ENCODE measurements at regions not wholly inside any gene's neighbourhood (a gene's known extent, or its start where the extent isn't known, plus 50 kb on each side); places are given as distances from the start of the nearest gene placed in this dataset.
"Not testable (repeated sequence)": the region's sequence is repeated elsewhere in the genome, so short reads cannot be mapped to it uniquely, and the experiment has no call there.

DNA sequence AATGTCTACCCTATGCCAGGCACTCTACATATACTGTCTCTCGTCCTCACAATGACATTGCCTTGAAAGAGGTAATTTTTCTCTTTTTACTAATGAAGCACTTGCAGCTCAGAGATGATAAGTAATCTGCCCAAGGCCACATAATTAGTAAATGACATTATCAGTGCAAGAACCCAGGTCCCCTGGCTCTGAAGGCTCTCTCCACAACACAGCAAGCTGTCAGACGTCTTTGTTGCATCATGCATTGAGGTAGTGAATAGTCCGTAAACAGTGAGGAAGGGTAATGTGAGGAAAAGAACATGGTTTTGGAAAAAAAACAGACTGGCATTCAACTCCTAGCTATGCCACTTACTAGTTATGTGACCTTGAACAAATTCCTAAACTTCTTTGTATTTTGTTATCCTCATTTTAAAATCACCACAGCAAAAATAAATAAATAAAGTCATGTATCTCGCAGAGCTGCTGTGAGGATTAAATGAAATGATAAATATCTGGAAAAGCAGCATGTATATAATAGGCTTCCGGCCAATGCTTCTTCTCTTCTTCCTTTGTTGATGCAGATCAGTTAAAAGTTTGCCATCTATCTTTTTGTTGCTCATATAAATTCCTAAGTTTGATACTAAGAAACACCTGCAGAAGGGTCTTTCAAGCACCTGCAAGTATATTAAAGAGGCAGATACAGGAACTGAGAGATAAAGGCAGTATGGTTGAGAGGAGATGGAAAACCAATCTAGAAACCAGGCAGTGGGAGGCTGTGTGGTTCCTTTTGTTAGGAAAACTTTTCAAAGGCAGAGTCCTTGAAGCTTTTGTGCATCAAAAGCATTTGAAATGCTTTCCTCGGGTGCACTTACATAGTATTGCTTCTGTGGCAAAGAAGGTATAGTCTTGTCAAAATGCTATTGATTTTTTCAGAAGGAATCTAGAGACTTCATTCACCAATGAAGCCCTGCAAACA is 82.8 kb downstream of the BTG1 start:
- in situ Hi-C loops (cut with MboI; ENCODE audit: low sequenced_read_pairs): no loop called here

- in situ Hi-C loops (cut with MboI; ENCODE audit: low sequenced_read_pairs): no loop called here
Observed at GRCh38 chr12:92061061-92061460, 84.6 kb downstream of the BTG1 start.

GRCh38 chr12:92059960-92060359 is 85.7 kb downstream of the BTG1 start:
- in situ Hi-C loops (cut with MboI; ENCODE audit: low sequenced_read_pairs): no loop called here

- in situ Hi-C loops (cut with MboI; ENCODE audit: low sequenced_read_pairs): no loop called here
Observed at GRCh38 chr12:92058664-92059063, 87.0 kb downstream of the BTG1 start.

DNA sequence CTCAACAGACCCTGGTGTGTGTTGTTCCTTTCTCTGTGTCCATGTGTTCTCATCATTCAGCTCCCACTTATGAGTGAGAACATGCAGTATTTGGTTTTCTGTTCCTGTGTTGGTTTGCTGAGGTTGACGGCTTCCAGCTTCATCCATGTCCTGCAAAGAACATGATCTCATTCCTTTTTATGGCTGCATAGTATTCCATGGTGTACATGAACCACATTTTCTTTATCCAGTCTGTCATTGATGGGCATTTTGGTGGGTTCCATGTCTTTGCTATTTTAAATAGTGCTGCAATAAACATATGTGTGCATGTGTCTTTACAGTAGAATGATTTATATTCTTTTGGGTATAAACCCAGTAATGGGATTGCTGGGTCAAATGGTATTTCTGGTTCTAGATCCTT is 88.9 kb downstream of the BTG1 start:
- in situ Hi-C loops (cut with MboI; ENCODE audit: low sequenced_read_pairs): not testable (repeated sequence)

DNA sequence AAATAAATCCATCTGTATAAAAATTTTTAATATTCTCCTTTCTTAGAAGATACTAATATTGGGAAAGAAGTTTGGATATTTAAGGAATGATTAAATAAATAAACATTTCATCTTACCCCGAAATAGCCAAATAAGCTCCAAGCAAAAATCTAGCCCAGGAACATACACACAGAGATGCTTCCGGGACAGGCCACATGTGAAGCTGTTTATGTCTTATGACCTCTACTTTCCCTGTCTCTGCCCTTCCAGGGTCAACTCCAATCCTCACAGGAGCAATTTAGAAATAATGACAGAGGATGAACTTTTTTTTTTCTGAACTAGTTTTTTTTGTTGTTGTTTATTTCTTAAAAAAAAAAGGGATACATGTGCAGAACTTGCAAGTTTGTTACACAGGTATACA is 89.4 kb downstream of the BTG1 start:
- in situ Hi-C loops (cut with MboI; ENCODE audit: low sequenced_read_pairs): no loop called here

GRCh38 chr12:92055877-92056276 is 89.8 kb downstream of the BTG1 start:
- in situ Hi-C loops (cut with MboI; ENCODE audit: low sequenced_read_pairs): no loop called here

GRCh38 chr12:92051441-92051840 is 94.2 kb downstream of the BTG1 start:
- in situ Hi-C loops (cut with MboI; ENCODE audit: low sequenced_read_pairs): no loop called here

DNA sequence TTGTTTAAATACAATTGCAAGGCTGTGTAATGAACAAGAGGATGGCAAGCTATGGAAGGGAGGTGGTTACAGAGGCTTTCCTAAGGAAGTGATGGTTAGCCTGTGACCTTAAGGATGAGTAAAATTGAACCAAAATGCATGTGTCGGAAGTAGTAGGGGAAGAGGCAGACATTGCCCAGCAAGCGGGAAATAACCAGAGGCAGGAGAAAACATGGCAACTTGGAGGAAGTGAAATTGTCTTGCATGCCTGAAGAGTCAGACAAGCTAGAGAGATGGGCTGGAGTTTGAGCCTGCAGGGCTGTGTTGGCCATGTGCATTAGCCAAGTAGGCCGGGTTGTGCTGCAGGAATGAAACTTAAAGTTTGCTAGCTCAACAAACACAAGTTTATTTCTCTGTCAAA is 96.2 kb downstream of the BTG1 start:
- in situ Hi-C loops (cut with MboI; ENCODE audit: low sequenced_read_pairs): no loop called here

DNA sequence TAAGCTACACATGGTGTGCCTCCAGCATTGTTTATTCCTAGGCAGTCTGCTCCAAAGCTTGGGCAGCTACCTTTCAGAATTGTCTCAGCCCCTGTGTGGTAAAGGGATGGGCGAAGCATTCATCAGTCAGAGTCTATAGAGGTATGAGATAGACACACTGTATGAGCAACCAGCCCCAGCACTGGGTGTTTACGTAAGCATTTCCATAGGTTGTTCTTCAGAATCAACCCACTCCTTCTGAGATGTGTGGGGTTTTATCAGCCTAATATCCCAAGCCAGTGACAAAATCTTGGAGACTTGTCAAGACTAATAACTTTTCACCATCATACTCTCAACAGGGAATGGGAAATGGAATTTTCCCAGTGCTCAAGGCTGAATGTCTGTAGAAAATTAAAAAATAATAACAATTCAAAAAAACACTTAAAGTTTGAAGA is 98.2 kb downstream of the BTG1 start:
- in situ Hi-C loops (cut with MboI; ENCODE audit: low sequenced_read_pairs): no loop called here

DNA sequence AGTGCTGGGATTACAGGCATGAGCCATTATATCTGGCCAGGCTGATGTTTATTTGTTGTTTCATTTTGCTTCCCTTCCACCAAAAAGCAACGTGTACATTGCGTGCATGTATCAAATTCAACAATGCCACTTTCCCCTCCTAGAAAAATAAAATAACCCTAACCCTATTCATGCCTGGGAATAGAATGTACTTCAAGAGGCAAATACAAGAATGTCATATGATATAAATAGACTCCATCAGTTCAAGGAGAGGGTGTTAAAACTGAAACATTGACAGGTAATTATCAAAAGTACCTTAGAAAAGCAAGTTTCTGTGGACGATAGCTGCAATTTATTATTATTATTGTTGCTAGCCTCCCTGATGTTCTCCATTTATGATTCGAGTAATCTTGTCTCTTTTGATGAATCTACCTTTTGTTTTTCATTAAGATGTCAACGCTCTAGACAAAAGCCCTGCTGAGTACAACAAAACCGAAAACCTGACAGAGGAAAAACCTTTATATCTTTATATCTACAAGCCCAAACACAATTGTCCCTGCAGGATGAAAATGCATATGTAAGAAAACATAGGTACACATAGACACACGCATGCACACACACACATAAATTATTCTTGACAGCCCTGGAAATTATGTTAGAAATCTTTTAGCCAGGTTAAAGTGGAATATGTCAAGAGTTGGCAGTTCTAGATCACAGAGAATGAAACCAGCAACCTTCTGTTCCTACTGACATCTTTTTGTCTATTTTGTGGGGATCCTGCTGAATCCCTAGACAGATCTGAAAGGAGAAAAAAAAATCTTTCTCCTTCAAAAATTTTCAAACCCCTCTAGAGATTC is 98.9 kb downstream of the BTG1 start:
- in situ Hi-C loops (cut with MboI; ENCODE audit: low sequenced_read_pairs): no loop called here

DNA sequence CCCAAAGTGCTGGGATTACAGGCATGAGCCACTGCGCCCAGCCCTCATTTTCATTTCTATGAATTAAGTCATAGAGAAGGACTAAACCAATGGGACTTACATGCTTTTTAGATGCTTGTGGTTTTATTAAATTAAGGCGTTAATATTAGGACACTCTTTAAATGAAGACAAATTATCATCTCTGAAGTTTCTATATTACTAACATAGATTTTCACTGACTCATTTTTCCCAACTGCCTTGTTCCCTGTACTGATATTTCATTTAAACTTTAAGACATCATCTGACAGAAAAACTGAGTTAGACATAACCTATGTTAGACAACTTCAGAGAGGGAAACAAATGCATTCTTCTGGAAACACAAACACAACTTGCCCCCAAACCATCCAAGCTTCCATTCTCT is 99.8 kb downstream of the BTG1 start:
- in situ Hi-C loops (cut with MboI; ENCODE audit: low sequenced_read_pairs): no loop called here

DNA sequence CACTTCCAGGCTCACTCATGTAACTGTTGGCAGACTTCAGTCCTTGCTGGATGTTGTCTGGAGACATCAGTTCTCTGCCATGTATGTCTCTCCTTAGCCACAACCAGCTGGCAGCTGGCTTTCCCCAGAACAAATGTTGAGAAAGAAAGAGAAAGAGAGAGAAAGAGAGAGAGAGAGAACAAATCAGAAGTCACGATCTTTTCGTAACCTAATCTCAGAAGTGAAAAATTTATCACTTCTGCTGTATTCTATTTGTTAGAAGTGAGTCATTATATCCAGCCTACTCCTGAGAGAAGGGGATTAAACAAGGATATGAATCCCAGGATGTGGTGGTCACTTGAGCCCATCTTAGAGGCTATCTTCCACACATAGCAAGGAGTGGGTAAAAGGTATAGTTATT is 101.2 kb downstream of the BTG1 start:
- in situ Hi-C loops (cut with MboI; ENCODE audit: low sequenced_read_pairs): no loop called here

GRCh38 chr12:92042791-92043531 is 102.7 kb downstream of the BTG1 start:
- in situ Hi-C loops (cut with MboI; ENCODE audit: low sequenced_read_pairs): no loop called here

DNA sequence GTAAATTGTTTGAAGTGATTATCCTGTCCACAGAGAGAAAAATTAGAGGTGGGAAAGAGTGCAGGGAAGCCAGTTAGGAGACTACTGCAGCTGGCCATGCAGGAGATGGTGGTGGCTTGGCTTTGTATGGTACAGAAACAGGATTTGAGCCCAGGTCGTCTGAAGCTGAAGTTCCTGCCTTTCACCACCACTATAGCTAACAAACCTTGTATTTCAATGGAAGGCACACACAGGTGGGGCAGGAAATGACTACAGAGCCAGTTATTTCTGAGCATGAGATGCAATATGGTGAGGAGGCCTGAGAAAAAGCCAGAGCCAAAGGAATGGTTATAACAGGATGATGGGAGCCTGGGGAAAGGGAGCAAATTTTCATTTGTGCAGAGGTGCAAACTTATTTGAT is 103.9 kb downstream of the BTG1 start:
- in situ Hi-C loops (cut with MboI; ENCODE audit: low sequenced_read_pairs): no loop called here

DNA sequence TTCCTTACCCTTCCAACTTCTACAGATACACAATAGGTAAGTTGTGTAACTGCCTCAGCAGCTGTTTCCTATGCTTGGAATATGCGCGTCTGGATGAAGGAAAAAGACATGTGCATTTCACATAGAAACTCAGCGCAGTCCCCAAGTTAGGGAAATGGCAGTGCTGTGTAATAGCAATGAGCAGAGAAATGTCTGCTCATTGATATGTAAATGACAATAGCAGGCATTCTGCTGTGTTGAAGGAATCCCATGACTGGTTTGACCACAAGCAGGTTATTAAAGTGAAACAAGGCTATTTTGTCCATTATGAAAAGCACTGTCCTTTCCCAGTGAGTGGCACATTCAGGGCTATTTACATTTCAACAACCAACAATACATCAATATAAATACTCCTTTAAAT is 106.6 kb downstream of the BTG1 start:
- in situ Hi-C loops (cut with MboI; ENCODE audit: low sequenced_read_pairs): no loop called here

DNA sequence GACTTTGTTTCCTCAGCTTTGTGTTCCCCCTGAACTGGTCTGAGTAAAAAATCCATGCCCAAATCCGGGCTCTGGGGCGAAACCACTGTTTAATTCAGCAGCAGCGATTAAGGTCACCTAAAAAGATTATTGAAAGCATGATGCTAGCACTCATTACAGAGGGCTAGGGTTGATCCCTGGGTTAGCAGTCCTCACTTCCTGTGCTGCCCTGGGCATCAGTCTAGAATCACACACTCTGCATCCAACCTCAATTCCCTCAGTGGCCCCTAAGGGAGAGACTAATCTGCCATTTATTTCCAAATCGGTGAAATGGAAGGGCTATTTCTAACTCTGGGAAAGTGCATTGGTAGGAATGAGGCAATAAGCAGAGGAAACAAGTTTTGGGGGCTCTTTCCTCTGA is 107.2 kb downstream of the BTG1 start:
- in situ Hi-C loops (cut with MboI; ENCODE audit: low sequenced_read_pairs): no loop called here

DNA sequence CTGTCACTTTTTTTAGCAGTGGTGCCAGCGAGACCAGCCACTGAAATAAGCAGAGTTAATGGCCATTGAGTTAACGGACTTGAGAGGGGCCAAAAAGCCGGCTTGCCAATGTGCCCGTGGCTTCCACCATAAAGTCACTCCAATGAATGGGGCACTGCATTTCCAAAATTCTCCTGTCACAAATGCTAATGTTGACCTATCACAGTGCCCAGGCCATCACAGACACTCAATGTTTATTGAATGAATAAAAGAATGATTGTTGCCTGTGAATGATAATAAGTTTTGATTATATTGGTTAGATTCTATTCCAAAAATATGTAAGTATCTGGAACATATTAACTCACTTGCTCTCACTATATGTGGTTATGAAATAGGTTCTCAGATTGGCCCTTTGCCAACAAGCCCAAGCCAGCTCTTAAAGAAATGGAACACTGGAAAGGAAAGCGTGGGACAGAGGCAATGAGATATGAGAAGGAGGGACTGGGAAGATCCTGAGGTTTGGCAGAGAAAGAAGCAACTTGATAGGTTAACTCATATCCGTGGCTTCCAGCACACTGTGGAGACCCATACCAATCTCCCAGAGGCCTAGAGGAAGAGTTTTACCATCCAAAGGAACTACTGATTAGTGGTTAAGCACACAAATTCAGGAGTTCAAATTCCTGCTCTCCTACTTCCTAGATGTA is 108.7 kb downstream of the BTG1 start:
- in situ Hi-C loops (cut with MboI; ENCODE audit: low sequenced_read_pairs): no loop called here

DNA sequence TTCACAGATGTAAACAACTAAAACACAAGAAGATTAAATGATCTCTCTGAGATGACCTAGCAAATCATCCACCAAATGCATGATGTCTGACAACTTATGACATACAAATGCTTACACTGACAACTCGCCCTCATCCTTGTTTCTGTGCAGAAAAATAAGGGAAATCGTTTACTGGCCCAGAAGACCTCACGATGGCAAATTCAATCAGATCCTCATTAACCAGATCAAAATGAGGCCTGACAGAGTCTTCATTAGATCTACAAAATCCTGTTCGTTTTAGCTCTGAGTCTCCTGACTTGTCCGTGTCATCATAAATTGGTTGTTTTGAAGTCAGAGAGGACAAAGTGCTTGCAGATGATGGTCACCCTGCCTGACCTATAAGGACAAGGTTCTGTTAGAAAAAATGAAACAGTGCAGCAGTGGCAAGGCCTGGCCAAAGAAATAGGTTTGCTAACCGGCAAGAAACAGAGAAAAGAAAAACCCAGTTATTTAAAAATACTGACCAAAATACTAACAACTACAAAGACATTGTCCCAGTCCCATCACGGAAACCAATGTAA is 109.5 kb downstream of the BTG1 start:
- in situ Hi-C loops (cut with MboI; ENCODE audit: low sequenced_read_pairs): no loop called here

- in situ Hi-C loops (cut with MboI; ENCODE audit: low sequenced_read_pairs): no loop called here
Observed at GRCh38 chr12:92035477-92035876, 110.2 kb downstream of the BTG1 start.
